H1 (cell line): ENCODE measurements at regions not wholly inside any gene's neighbourhood (a gene's known extent, or its start where the extent isn't known, plus 50 kb on each side); places are given as distances from the start of the nearest gene placed in this dataset.

ENCODE experiments used
- CTCF ChIA-PET: fragments of 300-600 bp; sonication (Branson Sonifier 250); formaldehyde crosslinking; loops from one replicate; lab custom pipeline; 2021; ENCODE audit not compliant: partially characterized antibody; lab: Charles Lee
- POLR2A ChIA-PET: fragments of 300-600 bp; sonication (Branson Sonifier 250); formaldehyde crosslinking; loops from one replicate; lab custom pipeline; 2021; ENCODE audit warnings: inconsistent platforms; ENCODE audit not compliant: partially characterized antibody; lab: Charles Lee
- DNase-seq, 2 experiments: peaks; one replicate each; pipeline versions ENCODE4 v3.0.0 to v3.0.0-alpha.2; 2010 to 2022; ENCODE audit warnings: low spot score in 2 of 2, low read depth in 1 of 2, mixed read lengths in 1 of 2
- FAIRE-seq: peaks from 2 replicates; lab custom pipeline; 2011; peaks lifted over from hg19 to GRCh38; lab: Jason Lieb, UNC
- H2AFZ ChIP-seq: 2 replicates; pipeline ENCODE4 v1.8.1; 2012; ENCODE audit warnings: low read length, inconsistent platforms
- H2AK5ac ChIP-seq: 2 replicates; pipeline ENCODE4 v1.6.1; 2013; ENCODE audit warnings: low read depth, low read length
- H2BK120ac ChIP-seq: replicated peaks from 2 replicates; pipeline ENCODE3; 2013; ENCODE audit warnings: low read depth, low read length, inconsistent platforms
- H2BK12ac ChIP-seq: 2 replicates; pipeline ENCODE4 v1.6.1; 2013; ENCODE audit warnings: low read depth, low read length
- H2BK15ac ChIP-seq: 2 replicates; pipeline ENCODE4 v1.6.1; 2013; ENCODE audit warnings: low read length
- H2BK20ac ChIP-seq: 2 replicates; pipeline ENCODE4 v1.6.1; 2013; ENCODE audit warnings: low read length
- H2BK5ac ChIP-seq: 2 replicates; pipeline ENCODE4 v1.6.1; 2013; ENCODE audit warnings: low read depth, low read length
- H3K14ac ChIP-seq: 2 replicates; pipeline ENCODE4 v1.6.1; 2013; ENCODE audit warnings: inconsistent platforms; ENCODE audit not compliant: insufficient read length
- H3K18ac ChIP-seq: 2 replicates; pipeline ENCODE4 v1.6.1; 2013; ENCODE audit warnings: low read length; ENCODE audit errors: extremely low read depth
- H3K23ac ChIP-seq: 2 replicates; pipeline ENCODE4 v1.6.1; 2013; ENCODE audit warnings: inconsistent platforms; ENCODE audit not compliant: insufficient read length
- H3K23me2 ChIP-seq: 2 replicates; pipeline ENCODE4 v1.6.1; 2013; ENCODE audit warnings: low read depth, low read length
- H3K27ac ChIP-seq: 2 replicates; pipeline ENCODE4 v1.6.1; 2011; ENCODE audit warnings: low read depth, low read length, inconsistent platforms
- H3K27me3 ChIP-seq, 4 experiments: replicated peaks in 1 of 4; 1 replicate in 1 of 4; 2 replicates in 3 of 4; pipeline versions ENCODE4 v1.6.1 to v1.8.1; 2011 to 2013; ENCODE audit warnings: low read length in 3 of 4, mild to moderate bottlenecking in 3 of 4, inconsistent platforms in 2 of 4, mixed read lengths in 2 of 4, moderate library complexity in 1 of 4; ENCODE audit not compliant: control insufficient read depth in 3 of 4, insufficient read depth in 3 of 4; ENCODE audit errors: extremely low read depth in 1 of 4
- H3K36me3 ChIP-seq, 4 experiments: 2 replicates each; pipeline versions ENCODE4 v1.6.1 to v1.8.1; 2011 to 2013; ENCODE audit warnings: mild to moderate bottlenecking in 4 of 4, low read length in 3 of 4, moderate library complexity in 2 of 4, control low read depth in 1 of 4, inconsistent platforms in 1 of 4; ENCODE audit not compliant: insufficient read depth in 4 of 4, control insufficient read depth in 2 of 4
- H3K4ac ChIP-seq: replicated peaks from 2 replicates; pipeline ENCODE3; 2013; ENCODE audit warnings: low read length, low read depth, mixed read lengths, inconsistent platforms; ENCODE audit not compliant: insufficient read length
- H3K4me1 ChIP-seq, 4 experiments: replicated peaks in 1 of 4; 1 replicate in 1 of 4; 2 replicates in 3 of 4; pipeline versions ENCODE4 v1.6.1 to v1.8.1; 2011 to 2013; ENCODE audit warnings: low read length in 3 of 4, inconsistent platforms in 2 of 4, mixed read lengths in 1 of 4; ENCODE audit not compliant: insufficient read depth in 4 of 4, control insufficient read depth in 3 of 4
- H3K4me2 ChIP-seq, 2 experiments: 2 replicates each; pipeline versions ENCODE4 v1.6.1 to v1.8.1; 2011 to 2013; ENCODE audit warnings: low read depth in 2 of 2, low read length in 2 of 2, control low read depth in 1 of 2, inconsistent platforms in 1 of 2, mild to moderate bottlenecking in 1 of 2; ENCODE audit not compliant: insufficient read depth in 1 of 2
- H3K4me3 ChIP-seq, 4 experiments: fragments of 200-600, 300-600 bp in 1 of 4; sonication (generic), shearing (Covaris generic), sonication (Bioruptor Twin) in 1 of 4; 2 replicates each; pipeline versions ENCODE4 v1.5.1 to v1.8.1; 2011 to 2016; ENCODE audit warnings: low read length in 4 of 4, low read depth in 3 of 4, control low read depth in 2 of 4, inconsistent platforms in 2 of 4, mild to moderate bottlenecking in 2 of 4, mixed read lengths in 1 of 4, moderate library complexity in 1 of 4; ENCODE audit not compliant: insufficient read depth in 2 of 4; ENCODE audit errors: extremely low read depth in 1 of 4
- H3K56ac ChIP-seq: replicated peaks from 2 replicates; pipeline ENCODE3; 2013; ENCODE audit warnings: low read depth, mild to moderate bottlenecking, mixed read lengths, low read length, inconsistent platforms; ENCODE audit not compliant: insufficient read length
- H3K79me1 ChIP-seq: 2 replicates; pipeline ENCODE4 v1.6.1; 2013; ENCODE audit warnings: low read depth, low read length, control low read depth
- H3K79me2 ChIP-seq, 2 experiments: 2 replicates each; pipeline versions ENCODE4 v1.6.1 to v1.8.1; 2012 to 2013; ENCODE audit warnings: low read length in 2 of 2, mild to moderate bottlenecking in 2 of 2, inconsistent platforms in 1 of 2; ENCODE audit not compliant: insufficient read depth in 2 of 2, control insufficient read depth in 1 of 2
- H3K9ac ChIP-seq, 4 experiments: replicated peaks in 1 of 4; 1 replicate in 1 of 4; 2 replicates in 3 of 4; pipeline versions ENCODE4 v1.6.1 to v1.8.1; 2011 to 2013; ENCODE audit warnings: low read depth in 3 of 4, low read length in 3 of 4, control low read depth in 2 of 4, mild to moderate bottlenecking in 2 of 4, moderate library complexity in 2 of 4, inconsistent platforms in 1 of 4; ENCODE audit errors: extremely low read depth in 1 of 4
- H3K9me3 ChIP-seq, 2 experiments: 2 replicates each; pipeline versions ENCODE4 v1.6.1 to v1.8.1; 2012 to 2013; ENCODE audit warnings: mild to moderate bottlenecking in 2 of 2, moderate library complexity in 2 of 2, control low read depth in 1 of 2, inconsistent platforms in 1 of 2, low read depth in 1 of 2, low read length in 1 of 2, mixed read lengths in 1 of 2; ENCODE audit not compliant: insufficient read depth in 2 of 2
- H4K20me1 ChIP-seq, 2 experiments: replicated peaks in 1 of 2; 2 replicates each; pipeline versions ENCODE3 to v1.8.1; 2011 to 2013; ENCODE audit warnings: inconsistent platforms in 2 of 2, low read length in 2 of 2, mild to moderate bottlenecking in 1 of 2; ENCODE audit not compliant: insufficient read depth in 2 of 2, control insufficient read depth in 1 of 2
- H4K5ac ChIP-seq: 2 replicates; pipeline ENCODE4 v1.6.1; 2013; ENCODE audit warnings: low read length, low read depth, mixed read lengths, inconsistent platforms; ENCODE audit not compliant: insufficient read length
- H4K8ac ChIP-seq: 2 replicates; pipeline ENCODE4 v1.8.0; 2013; ENCODE audit warnings: mild to moderate bottlenecking, moderate library complexity, low read length, inconsistent platforms; ENCODE audit not compliant: insufficient read depth; ENCODE audit errors: extremely low read depth
- H4K91ac ChIP-seq: replicated peaks from 2 replicates; pipeline ENCODE3; 2013; ENCODE audit warnings: low read length, mixed read lengths, inconsistent platforms; ENCODE audit not compliant: insufficient read length
- BRCA1 ChIP-seq: IDR thresholded peaks from 2 replicates; pipeline ENCODE4 v1.6.1; 2012; ENCODE audit warnings: low read depth, low read length, improper control_type of control experiment
- CBX5 ChIP-seq: fragments of 300-800, 300-1000 bp; sonication (generic); IDR thresholded peaks from 2 replicates; pipeline ENCODE4 v1.7.1; 2016; ENCODE audit warnings: antibody characterized with exemption, low read length, low read depth
- JUND ChIP-seq: IDR thresholded peaks from 2 replicates; pipeline ENCODE4 v1.6.1; 2011; ENCODE audit warnings: mild to moderate bottlenecking, improper control_type of control experiment, low read length
- MAFK ChIP-seq: IDR thresholded peaks from 2 replicates; pipeline ENCODE4 v1.6.1; 2012; ENCODE audit warnings: low read depth, mild to moderate bottlenecking, improper control_type of control experiment, low read length
- RAD21 ChIP-seq, 2 experiments: IDR thresholded peaks in 1 of 2; conservative IDR thresholded peaks in 1 of 2; 2 replicates each; pipeline ENCODE4 v1.6.1; 2011; ENCODE audit warnings: low read depth in 2 of 2, low read length in 2 of 2, improper control_type of control experiment in 1 of 2, inconsistent platforms in 1 of 2, mild to moderate bottlenecking in 1 of 2, moderate library complexity in 1 of 2
- RBBP5 ChIP-seq: IDR thresholded peaks from 2 replicates; pipeline ENCODE4 v1.7.1; 2012; ENCODE audit warnings: low read depth, mild to moderate bottlenecking, inconsistent platforms, low read length, moderate library complexity, borderline replicate concordance
- RNF2 ChIP-seq: fragments of 200-900, 300-1000 bp; sonication (generic); IDR thresholded peaks from 2 replicates; pipeline ENCODE4 v1.7.1; 2016; ENCODE audit warnings: borderline replicate concordance, low read depth, mild to moderate bottlenecking, antibody characterized with exemption, low read length; ENCODE audit not compliant: poor library complexity, severe bottlenecking; ENCODE audit errors: missing control alignments
- WGBS, 2 experiments: shearing (Covaris generic) in 1 of 2; methylation state at CpG; one replicate each; pipeline versions ENCODE4 v1.1.6 to v1.1.7; 2013 to 2015; ENCODE audit warnings: low lambda C conversion rate in 2 of 2, mixed read lengths in 2 of 2, inconsistent platforms in 1 of 2, low coverage in 1 of 2, missing lambda C conversion rate in 1 of 2; ENCODE audit not compliant: insufficient replicate concordance in 2 of 2, insufficient coverage in 1 of 2, insufficient read length in 1 of 2; ENCODE audit errors: extremely low coverage in 1 of 2, missing lambda C conversion rate in 1 of 2; 5-methylcytosine and 5-hydroxymethylcytosine counted together

GRCh38 chr2:150695451-150696135, 208.1 kb upstream of the RND3 start:
- Histone ChIP-seq H3K4me3 (no peak overlapping the region), H3K79me2 (no peaks in the 10 kb centered on the region), H3K9me3 (peaks cover 3 to 4% of the 10 kb centered on the region in 2 experiments; a peak in 1 of 4 replicates), H3K23ac (no peak overlapping the region), H3K27ac (no peak overlapping the region), H2BK15ac (no peak overlapping the region), H3K23me2 (no peaks in the 10 kb centered on the region), H3K9ac (no peak overlapping the region), H2BK20ac (no peak overlapping the region), H2AFZ (no peak overlapping the region), H2AK5ac (no peak overlapping the region), H3K4ac (no peak overlapping the region), H4K5ac (no peak overlapping the region), H2BK5ac (no peak overlapping the region), H2BK120ac (no peak overlapping the region), H3K4me1 (no peaks in the 10 kb centered on the region), H3K27me3 (no peaks in the 10 kb centered on the region), H4K20me1 (no peaks in the 10 kb centered on the region), H2BK12ac (no peak overlapping the region), H3K18ac (no peak overlapping the region), H3K4me2 (no peak overlapping the region), H4K91ac (no peak overlapping the region), H3K36me3 (no peaks in the 10 kb centered on the region), H3K14ac (no peak overlapping the region), H4K8ac (no peak overlapping the region), H3K79me1 (no peaks in the 10 kb centered on the region), H3K56ac (no peak overlapping the region)
- CTCF ChIA-PET, result no interaction called here
- POLR2A ChIA-PET, result no interaction called here
- WGBS, 2 experiments, result 88% methylated on average over 3 of the region's 3 CpGs; no CpG with 5 or more reads in 1 of the 2 experiments
- no peak for DNase-seq
- FAIRE-seq, result no peak
- no peak for TF ChIP-seq RAD21 (IDR thresholded peaks at IDR 0.05 in 1 of 2, conservative IDR thresholded peaks at IDR 0.05 in 1 of 2; ENCODE audit: low read depth in 2 of 2, low read length in 2 of 2)
- no peak for TF ChIP-seq RNF2
- TF ChIP-seq RBBP5, result no peak
- no peak for TF ChIP-seq CBX5
- TF ChIP-seq JUND, result no peak
- TF ChIP-seq BRCA1, result no peak
- no peak for TF ChIP-seq MAFK
